Karpas-422 (cell line): ENCODE measurements at regions not wholly inside any gene's neighbourhood (a gene's known extent, or its start where the extent isn't known, plus 50 kb on each side); places are given as distances from the start of the nearest gene placed in this dataset.
"Not testable (repeated sequence)": the region's sequence is repeated elsewhere in the genome, so short reads cannot be mapped to it uniquely, and the experiment has no call there.

ENCODE experiments used
- DNase-seq: peaks from one replicate; pipeline ENCODE4 v3.0.0-alpha.2; 2015
- H2AFZ ChIP-seq: fragments of 200-600 bp; sonication (generic); 2 replicates; pipeline ENCODE4 v1.6.1; 2014; ENCODE audit warnings: antibody characterized with exemption, low read length, mixed read lengths
- H3K27ac ChIP-seq: fragments of 200-600 bp; sonication (generic); 2 replicates; pipeline ENCODE4 v1.5.1; 2014; ENCODE audit warnings: mild to moderate bottlenecking, low read length, moderate library complexity
- H3K27me3 ChIP-seq: fragments of 200-600 bp; sonication (generic); 2 replicates; pipeline ENCODE4 v1.6.1; 2014; ENCODE audit warnings: low read length, mixed read lengths
- H3K36me3 ChIP-seq: fragments of 200-600 bp; sonication (generic); 2 replicates; pipeline ENCODE4 v1.6.1; 2014; ENCODE audit warnings: low read length, mixed read lengths; ENCODE audit not compliant: insufficient read depth
- H3K4me1 ChIP-seq: fragments of 200-600 bp; sonication (generic); 2 replicates; pipeline ENCODE4 v1.6.1; 2014; ENCODE audit warnings: mild to moderate bottlenecking, low read length, mixed read lengths
- H3K4me2 ChIP-seq: fragments of 200-600 bp; sonication (generic); 2 replicates; pipeline ENCODE4 v1.6.1; 2014; ENCODE audit warnings: low read length, low read depth, mild to moderate bottlenecking; ENCODE audit not compliant: poor library complexity, severe bottlenecking
- H3K4me3 ChIP-seq: fragments of 200-600 bp; sonication (generic); 2 replicates; pipeline ENCODE4 v1.5.1; 2014; ENCODE audit warnings: mild to moderate bottlenecking, antibody characterized with exemption, low read length, mixed read lengths
- H3K79me2 ChIP-seq: fragments of 200-600 bp; sonication (generic); 2 replicates; pipeline ENCODE4 v1.6.1; 2014; ENCODE audit warnings: mild to moderate bottlenecking, low read length, mixed read lengths
- H3K9ac ChIP-seq: fragments of 200-600 bp; sonication (generic); 2 replicates; pipeline ENCODE4 v1.6.0; 2014; ENCODE audit warnings: low read length
- H3K9me2 ChIP-seq: fragments of 200-600 bp; sonication (generic), shearing (Covaris generic); replicated peaks from 2 replicates; pipeline ENCODE4 v1.6.0; 2014; ENCODE audit warnings: mild to moderate bottlenecking, low read length, moderate library complexity; ENCODE audit not compliant: insufficient read depth
- H3K9me3 ChIP-seq: fragments of 300-700, 200-600 bp; sonication (generic); 2 replicates; pipeline ENCODE4 v1.6.1; 2014; ENCODE audit warnings: low read length, mixed read lengths
- H4K20me1 ChIP-seq: fragments of 200-600 bp; sonication (generic); 2 replicates; pipeline ENCODE4 v1.6.1; 2014; ENCODE audit warnings: mild to moderate bottlenecking, antibody characterized with exemption, low read length, low read depth; ENCODE audit not compliant: insufficient read depth

DNA sequence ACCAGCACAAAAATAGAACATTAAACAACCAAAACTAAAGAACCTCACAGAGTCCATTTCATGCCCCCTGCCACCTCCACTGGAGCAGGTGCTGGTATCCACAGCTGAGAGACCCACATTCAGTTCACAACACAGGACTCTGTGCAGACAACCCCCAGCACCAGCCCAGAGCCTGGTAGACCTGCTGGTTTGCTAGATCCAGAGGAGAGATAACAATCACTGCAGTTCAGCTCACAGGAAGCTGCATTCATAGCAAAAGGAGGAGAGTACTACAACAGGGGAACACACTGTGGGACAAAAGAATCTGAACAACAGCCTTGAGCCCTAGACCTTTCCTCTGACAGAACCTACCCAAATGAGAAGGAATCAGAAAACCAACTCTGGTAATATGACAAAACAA, 326.7 kb downstream of the METTL4 start:
- Histone ChIP-seq H3K4me1 (no peaks in the 10 kb centered on the region), H3K4me2 (no peak overlapping the region), H3K27ac (no peak overlapping the region), H3K4me3 (no peak overlapping the region), H3K9me3 (no peaks in the 10 kb centered on the region), H3K36me3 (no peaks in the 10 kb centered on the region), H3K79me2 (no peaks in the 10 kb centered on the region), H2AFZ (no peak overlapping the region), H4K20me1 (no peaks in the 10 kb centered on the region), H3K27me3 (no peaks in the 10 kb centered on the region), H3K9ac (no peak overlapping the region), H3K9me2 (no peaks in the 10 kb centered on the region)
- DNase-seq, result no peak

DNA sequence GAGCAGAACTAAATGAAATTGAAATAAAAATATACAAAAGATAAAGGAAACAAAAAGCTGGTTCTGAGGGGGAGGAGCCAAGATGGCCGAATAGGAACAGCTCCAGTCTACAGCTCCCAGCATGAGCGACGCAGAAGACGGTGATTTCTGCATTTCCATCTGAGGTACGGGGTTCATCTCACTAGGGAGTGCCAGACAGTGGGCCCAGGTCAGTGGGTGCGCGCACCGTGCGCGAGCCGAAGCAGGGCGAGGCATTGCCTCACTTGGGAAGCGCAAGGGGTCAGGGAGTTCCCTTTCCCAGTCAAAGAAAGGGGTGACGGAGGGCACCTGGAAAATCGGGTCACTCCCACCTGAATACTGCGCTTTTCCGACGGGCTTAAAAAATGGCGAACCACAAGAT, 324.2 kb downstream of the METTL4 start:
- not testable (repeated sequence) for H3K9me2 ChIP-seq

DNA sequence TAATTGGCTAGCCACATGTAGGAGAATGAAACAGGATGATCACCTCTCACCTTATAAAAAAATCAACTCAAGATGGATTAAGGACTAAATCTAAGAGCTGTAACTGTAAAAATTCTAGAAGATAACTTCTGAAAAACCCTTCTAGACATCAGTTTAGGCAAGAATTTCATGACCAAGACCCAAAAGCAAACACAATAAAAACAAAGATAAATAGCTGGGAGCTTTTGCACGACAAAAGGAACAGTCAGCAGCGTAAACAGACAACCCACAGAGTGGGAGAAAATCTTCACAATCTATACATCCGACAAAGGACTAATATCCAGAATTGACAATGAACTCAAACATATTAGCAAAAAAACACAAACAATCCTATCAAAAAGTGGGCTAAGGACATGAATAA, 316.3 kb downstream of the METTL4 start:
- Histone ChIP-seq H4K20me1 (no peaks in the 10 kb centered on the region), H3K27ac (no peak overlapping the region), H3K9me2 (no peaks in the 10 kb centered on the region), H2AFZ (no peak overlapping the region), H3K4me1 (no peaks in the 10 kb centered on the region), H3K4me3 (no peak overlapping the region), H3K9me3 (no peaks in the 10 kb centered on the region), H3K27me3 (no peaks in the 10 kb centered on the region), H3K36me3 (no peaks in the 10 kb centered on the region), H3K79me2 (no peaks in the 10 kb centered on the region), H3K4me2 (no peak overlapping the region), H3K9ac (no peak overlapping the region)
- DNase-seq, result no peak

More for the DNA sequence above, 324.2 kb downstream of the METTL4 start:
- H3K4me2 ChIP-seq, H3K27ac ChIP-seq, H3K4me1 ChIP-seq, H2AFZ ChIP-seq, H3K4me3 ChIP-seq, DNase-seq, H3K79me2 ChIP-seq, H3K36me3 ChIP-seq, H3K27me3 ChIP-seq, H4K20me1 ChIP-seq, H3K9ac ChIP-seq, H3K9me3 ChIP-seq: not testable (repeated sequence)

DNA sequence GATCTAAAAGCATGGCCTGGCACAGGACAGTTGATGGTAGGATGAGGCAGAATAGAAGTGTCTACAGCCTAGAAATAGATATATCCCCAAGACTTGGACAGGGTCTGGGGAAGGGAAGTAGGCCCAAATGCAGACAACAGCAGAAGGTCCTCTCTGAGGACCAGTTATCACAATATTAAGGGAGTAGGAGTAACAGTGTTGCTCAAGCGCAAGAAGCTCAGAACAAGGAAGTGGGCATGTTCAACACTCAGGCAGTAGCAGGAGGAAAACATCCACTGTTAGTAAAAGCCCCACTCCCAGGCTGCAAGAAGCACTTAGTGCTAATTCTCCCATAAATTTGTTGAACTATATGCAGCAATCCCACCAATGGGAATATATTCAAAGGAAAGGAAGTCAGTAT, 314.7 kb downstream of the METTL4 start:
- Histone ChIP-seq H2AFZ (no peak overlapping the region), H3K79me2 (no peaks in the 10 kb centered on the region), H3K27me3 (no peaks in the 10 kb centered on the region), H3K9ac (no peak overlapping the region), H3K36me3 (no peaks in the 10 kb centered on the region), H4K20me1 (no peaks in the 10 kb centered on the region), H3K9me2 (no peaks in the 10 kb centered on the region), H3K4me2 (no peak overlapping the region), H3K4me1 (no peaks in the 10 kb centered on the region), H3K27ac (no peak overlapping the region), H3K4me3 (no peak overlapping the region), H3K9me3 (no peaks in the 10 kb centered on the region)
- no peak for DNase-seq

DNA sequence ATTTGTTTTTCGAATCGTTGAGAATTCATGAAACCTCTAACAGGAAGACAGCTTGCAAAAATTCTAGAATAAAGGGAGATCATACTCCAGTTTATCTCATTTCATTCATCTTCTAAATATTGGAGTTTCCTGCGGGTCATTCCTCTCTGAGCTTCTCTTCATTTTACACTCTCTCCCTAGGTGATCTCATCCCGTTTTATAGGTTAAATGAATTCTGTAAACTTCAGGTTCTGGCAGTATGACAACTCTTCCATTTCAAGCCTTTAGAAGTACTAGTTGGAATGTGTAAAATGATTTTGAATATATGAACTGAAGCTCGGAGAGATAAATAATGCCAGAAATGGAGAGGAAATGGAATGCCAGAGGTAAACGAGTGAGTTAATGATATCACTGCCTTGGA, 312.4 kb downstream of the METTL4 start:
- no peaks in the 10 kb centered on the region for H4K20me1 ChIP-seq
- no peaks in the 10 kb centered on the region for H3K36me3 ChIP-seq
- no peaks in the 10 kb centered on the region for H3K79me2 ChIP-seq
- no peak for DNase-seq
- H3K27me3 ChIP-seq, result no peaks in the 10 kb centered on the region
- H3K27ac ChIP-seq, result no peak overlapping the region
- H3K9me3 ChIP-seq, result no peaks in the 10 kb centered on the region
- no peak overlapping the region for H3K4me3 ChIP-seq
- H2AFZ ChIP-seq, result no peak overlapping the region
- H3K9ac ChIP-seq, result no peak overlapping the region
- no peaks in the 10 kb centered on the region for H3K9me2 ChIP-seq
- no peaks in the 10 kb centered on the region for H3K4me1 ChIP-seq
- H3K4me2 ChIP-seq, result no peak overlapping the region

DNA sequence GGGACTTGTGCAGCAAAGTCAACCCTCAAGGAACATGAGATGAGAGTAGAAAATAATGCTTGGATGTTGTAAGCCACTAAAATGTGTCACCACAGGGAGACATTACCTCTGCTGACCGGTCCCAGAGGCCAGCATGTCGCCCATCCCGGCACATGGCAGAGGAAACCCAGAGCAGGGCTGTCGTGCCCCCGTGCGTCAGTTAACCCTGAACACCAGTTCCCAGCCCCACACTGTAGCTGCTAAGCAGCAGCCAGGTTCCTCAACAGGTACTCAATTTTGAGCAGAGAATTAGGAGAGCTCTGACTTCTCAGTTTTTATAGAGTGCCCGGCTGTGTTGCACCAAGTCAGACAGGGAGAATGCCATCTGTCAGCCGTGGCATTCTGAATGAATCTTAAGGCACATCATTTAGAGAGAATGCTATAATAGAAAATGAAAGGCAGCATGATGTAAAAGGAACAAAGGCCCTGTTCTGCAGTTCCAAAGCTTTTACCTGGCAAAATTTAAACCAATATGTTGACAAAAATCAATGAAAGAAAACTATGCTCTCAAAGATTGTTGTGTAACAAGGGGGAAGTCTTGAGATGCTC, 307.9 kb downstream of the METTL4 start:
- no peak overlapping the region for H2AFZ ChIP-seq
- DNase-seq, result no peak

DNA sequence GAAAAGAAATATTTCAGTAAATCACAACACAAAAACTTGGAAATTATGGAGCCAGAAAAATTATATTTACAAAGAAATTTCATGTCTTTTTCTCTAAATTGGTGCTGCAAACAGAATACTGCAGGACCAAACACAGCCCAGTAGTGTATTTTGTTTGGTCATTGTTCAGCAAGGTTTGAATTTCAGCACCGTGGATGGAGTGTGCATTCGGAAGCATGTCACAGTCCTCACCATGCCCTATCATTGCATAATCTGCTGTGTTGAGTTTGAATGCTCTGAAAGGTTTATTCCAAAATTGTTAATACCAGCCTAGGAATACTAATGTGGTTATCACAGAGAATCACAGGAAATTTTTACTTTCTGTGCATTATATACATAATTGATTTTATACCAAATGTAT, 296.7 kb downstream of the METTL4 start:
- Histone ChIP-seq H3K9me3 (no peaks in the 10 kb centered on the region), H3K27ac (no peak overlapping the region), H3K9ac (no peak overlapping the region), H3K27me3 (no peaks in the 10 kb centered on the region), H3K36me3 (no peaks in the 10 kb centered on the region), H2AFZ (no peak overlapping the region), H3K9me2 (no peaks in the 10 kb centered on the region), H3K4me3 (no peak overlapping the region), H4K20me1 (no peaks in the 10 kb centered on the region), H3K4me2 (no peak overlapping the region), H3K79me2 (no peaks in the 10 kb centered on the region), H3K4me1 (no peaks in the 10 kb centered on the region)
- DNase-seq, result no peak

More for the DNA sequence above, 307.9 kb downstream of the METTL4 start:
- no peaks in the 10 kb centered on the region for H4K20me1 ChIP-seq
- H3K27me3 ChIP-seq, result no peaks in the 10 kb centered on the region
- H3K27ac ChIP-seq, result no peak overlapping the region
- no peaks in the 10 kb centered on the region for H3K4me1 ChIP-seq
- no peak overlapping the region for H3K4me3 ChIP-seq
- H3K9me2 ChIP-seq, result no peaks in the 10 kb centered on the region
- H3K9me3 ChIP-seq, result no peaks in the 10 kb centered on the region
- no peaks in the 10 kb centered on the region for H3K79me2 ChIP-seq
- H3K9ac ChIP-seq, result no peak overlapping the region
- H3K36me3 ChIP-seq, result no peaks in the 10 kb centered on the region
- H3K4me2 ChIP-seq, result no peak overlapping the region

DNA sequence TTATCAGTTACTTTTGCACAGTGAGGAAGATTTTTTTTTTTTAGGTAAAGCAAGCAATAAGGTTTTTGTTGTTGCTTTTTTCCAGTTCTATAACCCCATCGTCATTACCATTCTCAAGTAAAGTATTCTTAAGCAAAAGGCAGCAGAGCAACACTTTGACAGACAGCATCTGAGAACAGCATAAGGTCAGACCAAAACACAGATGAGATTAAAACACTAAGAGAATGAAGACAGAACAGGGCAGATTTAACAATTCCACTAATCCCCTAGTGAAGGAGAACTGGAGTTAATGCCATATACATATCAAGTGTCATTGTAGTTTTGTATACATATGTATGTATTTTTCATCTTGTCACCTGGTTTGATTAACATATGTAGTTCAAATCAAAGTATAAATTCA, 290.2 kb downstream of the METTL4 start:
- no peak overlapping the region for H2AFZ ChIP-seq
- no peak overlapping the region for H3K9ac ChIP-seq
- no peaks in the 10 kb centered on the region for H3K9me2 ChIP-seq
- no peaks in the 10 kb centered on the region for H3K79me2 ChIP-seq
- no peaks in the 10 kb centered on the region for H3K4me1 ChIP-seq
- no peak for DNase-seq
- no peak overlapping the region for H3K4me3 ChIP-seq
- no peaks in the 10 kb centered on the region for H4K20me1 ChIP-seq
- no peaks in the 10 kb centered on the region for H3K9me3 ChIP-seq
- H3K4me2 ChIP-seq, result no peak overlapping the region
- no peaks in the 10 kb centered on the region for H3K36me3 ChIP-seq
- no peaks in the 10 kb centered on the region for H3K27me3 ChIP-seq
- H3K27ac ChIP-seq, result no peak overlapping the region
